ENCODE measurements at regions not wholly inside any gene's neighbourhood (a gene's known extent, or its start where the extent isn't known, plus 50 kb on each side); places are given as distances from the start of the nearest gene placed in this dataset.

DNA sequence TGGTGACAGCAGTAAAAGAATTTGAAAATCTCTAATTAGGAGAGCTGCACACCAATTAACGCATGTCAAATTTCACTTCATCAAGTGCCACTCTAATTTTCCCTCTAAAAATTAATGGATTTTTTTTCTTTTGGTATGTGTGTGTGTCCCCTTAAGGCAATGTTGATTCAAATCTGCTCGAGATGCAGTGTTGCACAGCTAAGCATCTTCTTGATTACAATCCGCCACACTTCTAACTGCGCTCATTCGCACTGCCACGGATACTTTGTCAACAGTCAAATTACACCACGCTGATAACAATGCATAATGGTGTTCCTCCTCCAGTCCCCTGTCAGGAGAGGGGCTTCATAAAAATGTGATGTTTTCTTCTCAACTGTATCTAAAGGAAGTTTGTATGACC lies 261.4 kb downstream of the MEIS1 start:
- H3K4me1 ChIP-seq, result no peaks in the 10 kb centered on the region
- H3K4me3 ChIP-seq, result no peak overlapping the region
- H3K27ac ChIP-seq, result no peak overlapping the region
- H3K9me3 ChIP-seq (replicated peaks in 1 of 11), result no peaks in the 10 kb centered on the region
- H3K4me2 ChIP-seq, result no peak overlapping the region
- no peak overlapping the region for H3K9ac ChIP-seq
- H4K20me1 ChIP-seq, result no peaks in the 10 kb centered on the region
- H3K36me3 ChIP-seq, result no peaks in the 10 kb centered on the region
- no peaks in the 10 kb centered on the region for H3K27me3 ChIP-seq
- TF ChIP-seq Cebpa-rat (IDR thresholded peaks at IDR 0.05), result no peak

- no peaks in the 10 kb centered on the region for H3K4me1 ChIP-seq
- no peaks in the 10 kb centered on the region for H3K9me3 ChIP-seq (replicated peaks in 1 of 11)
- no peaks in the 10 kb centered on the region for H3K27me3 ChIP-seq
- TF ChIP-seq Cebpa-rat (IDR thresholded peaks at IDR 0.05), result no peak
- H3K27ac ChIP-seq, result no peak overlapping the region
- H3K4me2 ChIP-seq, result no peak overlapping the region
- no peak overlapping the region for H3K4me3 ChIP-seq
- H4K20me1 ChIP-seq, result no peaks in the 10 kb centered on the region
- H3K9ac ChIP-seq, result no peak overlapping the region
- no peaks in the 10 kb centered on the region for H3K36me3 ChIP-seq
Measured at GRCh38 chr2:66696886-66697285, 262.0 kb downstream of the MEIS1 start.

GRCh38 chr2:66697366-66697765 lies 262.4 kb downstream of the MEIS1 start:
- Histone ChIP-seq H3K4me2 (no peak overlapping the region), H3K4me3 (no peak overlapping the region), H3K27ac (no peak overlapping the region), H4K20me1 (no peaks in the 10 kb centered on the region), H3K36me3 (no peaks in the 10 kb centered on the region), H3K9me3 (replicated peaks in 1 of 11) (no peaks in the 10 kb centered on the region), H3K4me1 (no peaks in the 10 kb centered on the region), H3K27me3 (no peaks in the 10 kb centered on the region), H3K9ac (no peak overlapping the region)
- TF ChIP-seq Cebpa-rat (IDR thresholded peaks at IDR 0.05), result no peak

- Histone ChIP-seq H3K9me3 (replicated peaks in 1 of 11) (no peaks in the 10 kb centered on the region), H3K4me3 (no peak overlapping the region), H3K36me3 (no peaks in the 10 kb centered on the region), H3K4me1 (no peaks in the 10 kb centered on the region), H3K4me2 (no peak overlapping the region), H3K27me3 (no peaks in the 10 kb centered on the region), H4K20me1 (no peaks in the 10 kb centered on the region), H3K27ac (no peak overlapping the region), H3K9ac (no peak overlapping the region)
- TF ChIP-seq Cebpa-rat (IDR thresholded peaks at IDR 0.05), result no peak
Measured at GRCh38 chr2:66698091-66698490, 263.2 kb downstream of the MEIS1 start.

DNA sequence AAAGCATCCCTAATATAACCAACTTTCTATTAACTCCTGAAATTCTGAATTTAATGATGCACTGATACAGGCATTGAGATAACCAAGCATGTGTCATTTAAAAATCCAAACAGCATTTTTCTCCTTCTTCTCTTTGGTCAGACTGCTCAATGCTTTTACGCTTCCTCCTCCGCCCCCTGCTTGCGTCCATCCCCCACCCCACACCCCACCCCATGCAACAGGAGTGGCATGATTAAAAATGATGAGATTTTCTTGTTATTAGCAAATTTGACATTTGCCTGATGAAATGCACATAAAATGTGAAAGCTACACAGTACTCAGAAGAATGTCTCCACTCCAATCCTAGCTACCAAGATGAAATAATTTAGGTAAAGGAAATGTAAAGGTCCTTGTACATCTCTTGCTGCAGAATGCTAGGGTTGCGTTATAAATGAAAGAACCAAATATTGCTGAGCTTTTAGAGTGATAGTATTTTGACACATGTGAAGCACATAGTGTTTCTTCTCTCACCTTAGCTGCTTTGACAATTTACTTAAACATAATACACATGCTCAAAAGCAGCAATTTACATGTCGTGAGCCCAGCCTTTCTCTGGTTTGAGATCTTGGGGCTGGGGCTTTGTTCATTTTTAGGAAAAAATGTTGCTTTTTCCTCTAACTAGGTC lies 263.8 kb downstream of the MEIS1 start:
- Histone ChIP-seq H3K4me2 (no peak overlapping the region), H3K36me3 (no peaks in the 10 kb centered on the region), H3K27me3 (no peaks in the 10 kb centered on the region), H3K9me3 (replicated peaks in 1 of 11) (no peaks in the 10 kb centered on the region), H3K27ac (no peak overlapping the region), H4K20me1 (no peaks in the 10 kb centered on the region), H3K4me3 (no peak overlapping the region), H3K9ac (no peak overlapping the region), H3K4me1 (no peaks in the 10 kb centered on the region)
- TF ChIP-seq Cebpa-rat (IDR thresholded peaks at IDR 0.05), result no peak

DNA sequence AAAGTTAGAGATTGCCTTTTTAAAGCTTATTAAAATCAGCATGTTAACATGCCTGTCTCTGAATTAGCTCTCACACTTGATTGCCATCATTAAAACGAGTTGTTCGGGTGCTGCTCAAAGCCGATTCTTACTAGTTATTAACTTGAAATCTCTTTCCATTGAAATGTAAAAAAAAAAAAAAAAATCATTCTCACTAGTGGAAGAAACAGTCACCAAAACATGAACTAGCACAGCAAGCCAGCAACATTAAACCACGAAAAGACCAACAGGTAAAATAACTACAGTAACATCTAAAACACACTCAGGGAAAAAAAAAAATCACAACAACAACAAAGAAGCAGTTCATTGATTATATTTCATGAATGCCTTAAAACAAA lies 264.5 kb downstream of the MEIS1 start:
- Histone ChIP-seq H4K20me1 (no peaks in the 10 kb centered on the region), H3K4me3 (no peak overlapping the region), H3K36me3 (no peaks in the 10 kb centered on the region), H3K4me1 (no peaks in the 10 kb centered on the region), H3K27ac (no peak overlapping the region), H3K27me3 (no peaks in the 10 kb centered on the region), H3K4me2 (no peak overlapping the region), H3K9me3 (replicated peaks in 1 of 11) (no peaks in the 10 kb centered on the region), H3K9ac (no peak overlapping the region)
- TF ChIP-seq Cebpa-rat (IDR thresholded peaks at IDR 0.05), result no peak

DNA sequence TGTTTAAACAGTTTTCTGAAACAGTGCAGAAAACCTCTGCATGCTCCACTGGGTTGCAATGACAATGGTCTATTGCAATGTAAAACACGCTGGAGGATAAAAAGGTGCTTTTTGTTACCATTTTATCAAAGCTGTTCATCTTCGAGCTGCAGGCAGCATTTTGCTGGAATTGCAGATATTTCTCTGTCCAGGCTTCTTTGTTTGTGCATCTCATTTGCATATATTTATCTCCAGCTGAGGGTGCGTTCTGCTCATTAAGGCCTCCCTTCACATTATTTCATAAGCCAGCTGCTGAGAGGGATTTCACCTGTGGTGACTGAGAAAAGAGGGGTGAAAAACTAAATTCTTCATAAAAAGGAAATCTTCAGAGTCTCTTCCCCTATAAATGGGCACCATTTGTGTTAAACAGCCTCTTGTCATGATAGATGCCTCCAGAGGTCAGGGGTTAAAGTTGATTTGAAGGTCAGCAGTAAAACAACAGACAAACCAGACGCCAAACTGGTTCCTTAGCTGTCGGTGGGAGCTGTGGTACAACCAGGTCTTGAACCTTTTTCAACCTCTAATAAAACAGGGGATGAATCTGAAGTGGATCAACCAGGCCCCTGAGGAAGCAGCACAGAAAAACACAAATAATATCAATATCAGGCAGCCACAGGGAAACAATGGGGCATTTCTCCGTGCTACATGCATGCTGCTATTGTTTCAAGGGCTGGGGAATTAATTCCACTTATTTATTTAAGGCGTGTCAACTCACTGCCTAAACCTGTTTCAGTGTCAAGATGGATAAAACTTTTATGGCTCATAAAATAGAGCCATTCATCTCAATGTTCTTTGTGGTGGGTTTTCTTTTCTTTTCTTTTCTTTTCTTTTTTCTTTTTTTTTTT lies 265.1 kb downstream of the MEIS1 start:
- no peaks in the 10 kb centered on the region for H3K4me1 ChIP-seq
- TF ChIP-seq Cebpa-rat (IDR thresholded peaks at IDR 0.05), result no peak
- H3K9ac ChIP-seq, result no peak overlapping the region
- no peaks in the 10 kb centered on the region for H3K36me3 ChIP-seq
- no peak overlapping the region for H3K4me3 ChIP-seq
- H3K27ac ChIP-seq, result no peak overlapping the region
- no peaks in the 10 kb centered on the region for H4K20me1 ChIP-seq
- H3K4me2 ChIP-seq, result no peak overlapping the region
- H3K9me3 ChIP-seq (replicated peaks in 1 of 11), result no peaks in the 10 kb centered on the region
- no peaks in the 10 kb centered on the region for H3K27me3 ChIP-seq

DNA sequence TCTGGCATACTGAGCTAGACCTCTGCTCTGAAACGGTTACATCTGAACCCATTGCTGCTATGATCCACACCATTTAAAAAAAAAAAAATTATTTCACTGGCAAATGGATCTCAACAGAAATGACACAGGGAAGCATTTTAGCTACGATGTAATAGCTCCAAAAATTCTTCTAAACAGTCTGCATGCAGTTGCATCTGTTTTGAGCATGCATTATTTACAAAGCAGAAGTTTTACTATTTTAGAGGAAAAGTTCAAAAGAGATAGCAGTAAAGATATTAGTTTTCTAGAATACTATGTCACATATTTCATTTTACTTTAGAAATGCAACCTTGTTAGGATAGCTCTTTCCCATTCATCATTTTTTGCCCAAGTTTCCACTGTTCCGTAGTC lies 265.7 kb downstream of the MEIS1 start:
- Histone ChIP-seq H3K27me3 (no peaks in the 10 kb centered on the region), H3K9me3 (replicated peaks in 1 of 11) (no peaks in the 10 kb centered on the region), H3K4me3 (no peak overlapping the region), H3K4me2 (no peak overlapping the region), H3K27ac (no peak overlapping the region), H3K36me3 (no peaks in the 10 kb centered on the region), H3K9ac (no peak overlapping the region), H4K20me1 (no peaks in the 10 kb centered on the region), H3K4me1 (no peaks in the 10 kb centered on the region)
- no peak for TF ChIP-seq Cebpa-rat (IDR thresholded peaks at IDR 0.05)

DNA sequence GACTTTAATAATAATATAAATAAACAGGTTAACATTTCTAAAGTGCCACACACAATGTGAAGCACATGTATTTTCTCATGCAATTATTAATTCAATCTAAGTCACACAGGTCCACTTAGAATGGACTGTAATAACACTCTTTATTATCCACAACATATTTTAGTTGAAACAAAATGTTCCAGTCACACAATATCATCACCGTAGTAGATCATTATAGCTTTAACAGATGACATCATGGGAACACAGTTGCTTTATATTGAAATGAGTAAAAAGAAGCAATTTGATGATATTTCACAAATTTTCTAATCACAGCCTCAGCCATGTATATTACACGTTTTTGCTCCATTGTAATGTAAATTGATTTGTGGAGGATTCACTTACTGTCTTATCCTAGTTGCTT lies 266.3 kb downstream of the MEIS1 start:
- Histone ChIP-seq H3K4me1 (no peaks in the 10 kb centered on the region), H3K9ac (no peak overlapping the region), H3K27me3 (no peaks in the 10 kb centered on the region), H3K4me3 (no peak overlapping the region), H3K4me2 (no peak overlapping the region), H3K36me3 (no peaks in the 10 kb centered on the region), H3K9me3 (replicated peaks in 1 of 11) (no peaks in the 10 kb centered on the region), H4K20me1 (no peaks in the 10 kb centered on the region), H3K27ac (no peak overlapping the region)
- TF ChIP-seq Cebpa-rat (IDR thresholded peaks at IDR 0.05), result no peak

GRCh38 chr2:66701656-66702055 lies 266.7 kb downstream of the MEIS1 start:
- H3K9ac ChIP-seq, result no peak overlapping the region
- H3K4me2 ChIP-seq, result no peak overlapping the region
- no peak for TF ChIP-seq Cebpa-rat (IDR thresholded peaks at IDR 0.05)
- H4K20me1 ChIP-seq, result no peaks in the 10 kb centered on the region
- H3K4me1 ChIP-seq, result no peaks in the 10 kb centered on the region
- H3K9me3 ChIP-seq (replicated peaks in 1 of 11), result no peaks in the 10 kb centered on the region
- no peak overlapping the region for H3K4me3 ChIP-seq
- no peak overlapping the region for H3K27ac ChIP-seq
- H3K27me3 ChIP-seq, result no peaks in the 10 kb centered on the region
- no peaks in the 10 kb centered on the region for H3K36me3 ChIP-seq

Measured in BLaER1 treated with 17β-estradiol and CSF1 and Interleukin-3, amounts not matched to agents 10 nM and 100 nM (cell line).